HPDE6-E6E7 (cell line): ENCODE measurements at regions not wholly inside any gene's neighbourhood (a gene's known extent, or its start where the extent isn't known, plus 50 kb on each side); places are given as distances from the start of the nearest gene placed in this dataset.
"Not testable (repeated sequence)": the region's sequence is repeated elsewhere in the genome, so short reads cannot be mapped to it uniquely, and the experiment has no call there.

Experiments used
- DNase-seq: peaks from one replicate; pipeline ENCODE4 v3.0.0; 2011; ENCODE audit warnings: missing footprints; ENCODE audit errors: extremely low spot score

GRCh38 chr3:187540847-187541246 is 129.3 kb downstream of the SST start:
- DNase-seq, result no peak

- DNase-seq, result no peak
Observed at GRCh38 chr3:187536185-187536584, 134.0 kb downstream of the SST start.

- DNase-seq, result no peak
Observed at GRCh38 chr3:187533797-187534196, 136.4 kb downstream of the SST start.

GRCh38 chr3:187531831-187532230 is 138.4 kb downstream of the SST start:
- no peak for DNase-seq

GRCh38 chr3:187522890-187523289 is 147.3 kb downstream of the SST start:
- no peak for DNase-seq

- DNase-seq, result no peak
Observed at GRCh38 chr3:187522293-187522692, 147.9 kb downstream of the SST start.

- DNase-seq, result no peak
Observed at GRCh38 chr3:187521546-187521945, 148.6 kb downstream of the SST start.

- DNase-seq, result no peak
Observed at GRCh38 chr3:187520027-187520945, 149.9 kb downstream of the SST start.

- no peak for DNase-seq
Observed at GRCh38 chr3:187519428-187519890, 150.7 kb downstream of the SST start.

- DNase-seq, result no peak
Observed at GRCh38 chr3:187518616-187519015, 150.4 kb downstream of the RTP4 start.

- no peak for DNase-seq
Observed at GRCh38 chr3:187518207-187518606, 150.0 kb downstream of the RTP4 start.

- no peak for DNase-seq
Observed at GRCh38 chr3:187516446-187517185, 148.4 kb downstream of the RTP4 start.

- no peak for DNase-seq
Observed at GRCh38 chr3:187507905-187508304, 139.7 kb downstream of the RTP4 start.

GRCh38 chr3:187507266-187507665 is 139.1 kb downstream of the RTP4 start:
- DNase-seq, result no peak

GRCh38 chr3:187504435-187504834 is 136.2 kb downstream of the RTP4 start:
- DNase-seq, result no peak

GRCh38 chr3:187498211-187498724 is 130.1 kb downstream of the RTP4 start:
- DNase-seq, result no peak

GRCh38 chr3:187497052-187497451 is 128.9 kb downstream of the RTP4 start:
- no peak for DNase-seq

GRCh38 chr3:187494056-187494455 is 125.9 kb downstream of the RTP4 start:
- DNase-seq, result not testable (repeated sequence)

- no peak for DNase-seq
Observed at GRCh38 chr3:187491371-187491770, 123.2 kb downstream of the RTP4 start.

- no peak for DNase-seq
Observed at GRCh38 chr3:187490366-187490765, 122.2 kb downstream of the RTP4 start.

GRCh38 chr3:187484547-187485295 is 116.5 kb downstream of the RTP4 start:
- DNase-seq, result no peak

GRCh38 chr3:187481426-187481825 is 113.2 kb downstream of the RTP4 start:
- no peak for DNase-seq
